ENCODE measurements at regions not wholly inside any gene's neighbourhood (a gene's known extent, or its start where the extent isn't known, plus 50 kb on each side); places are given as distances from the start of the nearest gene placed in this dataset. TPM values are rescaled to one million over a fixed set of nuclear protein-coding genes. Genes with fewer than 3 reads are reported as not detected.
A peak's percentile ranks its signal among the peaks of the same experiment; 100 is the strongest.

DNA sequence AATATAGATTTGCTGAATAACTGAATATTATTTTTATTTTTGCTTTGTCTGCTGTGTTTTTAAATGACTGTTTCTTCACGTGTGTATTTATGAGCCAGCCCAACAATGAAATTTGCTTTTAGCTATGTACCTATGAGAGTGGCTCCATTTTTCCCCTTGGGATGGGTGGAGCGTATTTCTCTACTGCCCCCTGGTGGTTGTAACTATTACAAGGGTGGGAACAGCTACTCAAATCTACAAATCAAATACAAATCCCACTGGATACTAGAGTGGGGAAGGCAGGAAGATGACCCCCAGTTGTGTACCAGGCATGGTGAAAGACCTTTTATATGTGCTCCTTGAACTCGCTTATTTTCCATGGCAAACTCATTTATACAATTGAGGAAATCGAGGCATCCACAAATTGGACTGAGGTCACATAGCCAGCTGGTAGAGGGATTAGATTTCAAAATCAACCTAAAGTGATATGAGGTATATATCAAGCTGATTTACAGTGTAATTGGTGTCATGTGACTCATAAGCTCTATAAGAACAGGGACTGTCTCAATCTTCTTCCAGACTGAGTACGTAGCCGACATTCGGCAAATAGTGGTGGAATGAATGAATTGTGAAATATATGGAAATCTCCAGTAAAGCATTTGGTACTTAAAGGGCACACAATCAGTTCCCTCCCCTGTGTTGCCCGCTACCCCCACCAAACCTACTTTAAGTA is 69.5 kb upstream of the VEPH1 start:
- peak; percentile 82 for DNase-seq (ENCODE audit: low read depth)
- TF ChIP-seq, protein P1, sequence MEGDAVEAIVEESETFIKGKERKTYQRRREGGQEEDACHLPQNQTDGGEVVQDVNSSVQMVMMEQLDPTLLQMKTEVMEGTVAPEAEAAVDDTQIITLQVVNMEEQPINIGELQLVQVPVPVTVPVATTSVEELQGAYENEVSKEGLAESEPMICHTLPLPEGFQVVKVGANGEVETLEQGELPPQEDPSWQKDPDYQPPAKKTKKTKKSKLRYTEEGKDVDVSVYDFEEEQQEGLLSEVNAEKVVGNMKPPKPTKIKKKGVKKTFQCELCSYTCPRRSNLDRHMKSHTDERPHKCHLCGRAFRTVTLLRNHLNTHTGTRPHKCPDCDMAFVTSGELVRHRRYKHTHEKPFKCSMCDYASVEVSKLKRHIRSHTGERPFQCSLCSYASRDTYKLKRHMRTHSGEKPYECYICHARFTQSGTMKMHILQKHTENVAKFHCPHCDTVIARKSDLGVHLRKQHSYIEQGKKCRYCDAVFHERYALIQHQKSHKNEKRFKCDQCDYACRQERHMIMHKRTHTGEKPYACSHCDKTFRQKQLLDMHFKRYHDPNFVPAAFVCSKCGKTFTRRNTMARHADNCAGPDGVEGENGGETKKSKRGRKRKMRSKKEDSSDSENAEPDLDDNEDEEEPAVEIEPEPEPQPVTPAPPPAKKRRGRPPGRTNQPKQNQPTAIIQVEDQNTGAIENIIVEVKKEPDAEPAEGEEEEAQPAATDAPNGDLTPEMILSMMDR (IDR thresholded peaks at IDR 0.05; ENCODE audit: insufficient read depth, low read depth, low read length), result peak; percentile 88
- H3K4me3 ChIP-seq (ENCODE audit: low read depth, low read length), result no peak overlapping the region

DNA sequence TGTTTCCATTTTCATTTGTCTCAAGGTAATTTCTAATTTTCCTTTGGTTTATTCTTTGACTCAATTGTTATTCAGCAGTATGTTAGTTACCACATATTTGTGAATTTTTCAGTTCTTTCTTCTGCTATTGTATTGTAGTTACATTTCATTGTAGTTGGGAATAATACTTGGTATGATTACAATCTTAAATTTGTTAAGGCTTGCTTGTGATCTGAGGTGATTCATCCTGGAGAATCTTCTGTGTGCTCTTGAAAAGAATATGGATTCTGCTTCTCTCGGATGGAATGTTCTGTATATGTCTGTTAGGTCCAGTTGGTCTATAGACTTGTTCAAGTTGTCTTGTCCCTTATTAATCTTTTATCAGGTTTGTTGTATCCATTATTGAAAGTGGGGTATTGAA is 63.4 kb upstream of the VEPH1 start:
- H3K4me3 ChIP-seq (ENCODE audit: low read depth, low read length), result no peak overlapping the region
- DNase-seq (ENCODE audit: low read depth), result no peak
- TF ChIP-seq, protein P1 (IDR thresholded peaks at IDR 0.05; ENCODE audit: insufficient read depth, low read depth, low read length), result no peak

DNA sequence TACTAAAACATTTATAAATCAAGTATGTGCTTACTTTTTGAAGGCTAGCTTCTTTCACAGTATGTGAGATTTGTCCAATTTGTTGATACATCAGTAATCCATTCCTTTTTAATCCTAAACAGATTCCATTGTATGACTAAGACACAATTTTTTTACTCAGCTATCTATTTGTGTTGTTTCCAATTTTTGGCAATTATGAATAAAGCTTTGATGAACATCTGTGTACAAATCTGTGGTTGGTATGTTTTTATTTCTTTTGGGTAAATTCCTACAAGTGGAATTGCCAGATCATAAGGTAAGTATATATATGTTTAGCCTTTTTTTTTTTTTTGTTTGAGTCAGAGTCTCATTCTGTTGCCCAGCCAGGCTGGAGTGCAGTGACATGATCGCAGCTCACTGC is 56.2 kb upstream of the VEPH1 start:
- DNase-seq (ENCODE audit: low read depth), result no peak
- TF ChIP-seq, protein P1 (IDR thresholded peaks at IDR 0.05; ENCODE audit: insufficient read depth, low read depth, low read length), result no peak
- no peak overlapping the region for H3K4me3 ChIP-seq (ENCODE audit: low read depth, low read length)

Small RNA genes in the stretch of these regions (small RNA-seq; reads per million reads assigned to genes)
- gene RN7SKP46, result not detected

Data from fibroblast of villous mesenchyme (primary cell).